ENCODE measurements at regions not wholly inside any gene's neighbourhood (a gene's known extent, or its start where the extent isn't known, plus 50 kb on each side); places are given as distances from the start of the nearest gene placed in this dataset.

DNA sequence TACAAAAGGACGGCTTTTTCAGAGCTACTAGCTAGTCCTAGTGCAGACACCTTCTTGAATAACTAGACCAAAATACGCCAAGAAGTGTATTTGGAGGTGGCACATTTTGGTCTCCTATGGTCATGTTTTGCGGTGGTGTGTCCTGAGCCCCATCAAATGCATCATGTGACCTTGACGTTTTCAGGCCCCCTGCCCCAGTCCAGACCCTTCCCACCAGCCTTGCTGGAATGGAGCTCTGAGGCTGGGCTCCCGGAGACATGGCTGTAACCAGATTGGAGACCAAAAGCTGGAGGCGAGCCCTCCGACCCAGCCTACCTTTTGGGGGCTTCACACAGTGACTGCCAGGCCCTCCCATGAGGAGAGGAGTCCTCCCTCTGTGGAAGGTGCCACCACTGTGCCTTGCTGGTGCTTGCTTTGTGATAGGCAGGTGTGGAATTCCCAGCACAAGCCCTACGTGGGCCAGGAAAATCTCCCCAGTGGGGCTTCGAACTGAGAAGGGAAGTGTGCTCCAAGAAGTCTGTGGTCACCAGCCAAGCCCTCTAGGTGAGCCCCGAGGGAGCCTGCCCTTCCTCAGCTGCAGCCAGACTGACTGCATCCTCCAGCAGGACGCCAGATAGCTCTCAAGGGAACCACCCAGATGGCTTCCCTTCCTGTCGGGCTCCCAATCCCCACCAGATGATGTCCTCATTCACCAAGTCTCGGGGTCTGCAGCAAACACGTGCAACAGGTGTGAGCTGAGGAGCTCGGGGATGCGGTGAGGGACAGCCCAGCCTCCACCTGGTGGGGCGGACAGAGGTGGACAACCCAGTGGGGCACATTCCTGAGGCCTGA, 126.2 kb downstream of the ASB7 start:
- TF ChIP-seq, protein P1, sequence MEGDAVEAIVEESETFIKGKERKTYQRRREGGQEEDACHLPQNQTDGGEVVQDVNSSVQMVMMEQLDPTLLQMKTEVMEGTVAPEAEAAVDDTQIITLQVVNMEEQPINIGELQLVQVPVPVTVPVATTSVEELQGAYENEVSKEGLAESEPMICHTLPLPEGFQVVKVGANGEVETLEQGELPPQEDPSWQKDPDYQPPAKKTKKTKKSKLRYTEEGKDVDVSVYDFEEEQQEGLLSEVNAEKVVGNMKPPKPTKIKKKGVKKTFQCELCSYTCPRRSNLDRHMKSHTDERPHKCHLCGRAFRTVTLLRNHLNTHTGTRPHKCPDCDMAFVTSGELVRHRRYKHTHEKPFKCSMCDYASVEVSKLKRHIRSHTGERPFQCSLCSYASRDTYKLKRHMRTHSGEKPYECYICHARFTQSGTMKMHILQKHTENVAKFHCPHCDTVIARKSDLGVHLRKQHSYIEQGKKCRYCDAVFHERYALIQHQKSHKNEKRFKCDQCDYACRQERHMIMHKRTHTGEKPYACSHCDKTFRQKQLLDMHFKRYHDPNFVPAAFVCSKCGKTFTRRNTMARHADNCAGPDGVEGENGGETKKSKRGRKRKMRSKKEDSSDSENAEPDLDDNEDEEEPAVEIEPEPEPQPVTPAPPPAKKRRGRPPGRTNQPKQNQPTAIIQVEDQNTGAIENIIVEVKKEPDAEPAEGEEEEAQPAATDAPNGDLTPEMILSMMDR (conservative IDR thresholded peaks at IDR 0.05; ENCODE audit: low read depth, low read length) = no peak
- no peak for TF ChIP-seq EZH2 (IDR thresholded peaks at IDR 0.05; ENCODE audit: borderline replicate concordance, low read depth, low read length, poor library complexity, severe bottlenecking)
